WTC11 (cell line): ENCODE measurements at regions not wholly inside any gene's neighbourhood (a gene's known extent, or its start where the extent isn't known, plus 50 kb on each side); places are given as distances from the start of the nearest gene placed in this dataset.

Source experiments
- ATAC-seq: fragments of 200-7000 bp; cut with Tn5 transposase; 2 replicates; pipeline ENCODE4 v1.10.0; 2021; ENCODE audit warnings: mild to moderate bottlenecking, moderate library complexity
- CTCF ChIA-PET: fragments of 300-600 bp; sonication (Branson Sonifier 250); formaldehyde crosslinking; loops from one replicate; lab custom pipeline; 2021; ENCODE audit warnings: antibody characterized with exemption; lab: Charles Lee
- POLR2A ChIA-PET: fragments of 350-600 bp; sonication (Branson Sonifier 250); formaldehyde crosslinking; loops from one replicate; lab custom pipeline; 2021; ENCODE audit warnings: antibody characterized with exemption; lab: Charles Lee
- DNase-seq: peaks from one replicate; pipeline ENCODE4 v3.0.0; 2021; ENCODE audit warnings: low spot score
- H3K27ac Mint-ChIP-seq: 2 replicates; pipeline ENCODE4 v1.8.0; 2021; ENCODE audit warnings: mixed read lengths
- H3K27me3 Mint-ChIP-seq: 2 replicates; pipeline ENCODE4 v1.8.0; 2021; ENCODE audit warnings: low read depth, mild to moderate bottlenecking, moderate library complexity, mixed read lengths
- H3K36me3 Mint-ChIP-seq: 2 replicates; pipeline ENCODE4 v1.8.0; 2021; ENCODE audit warnings: mixed read lengths
- H3K4me1 Mint-ChIP-seq: 2 replicates; pipeline ENCODE4 v1.8.0; 2022; ENCODE audit warnings: mixed read lengths
- H3K4me3 Mint-ChIP-seq: 2 replicates; pipeline ENCODE4 v1.8.0; 2021; ENCODE audit warnings: mild to moderate bottlenecking, moderate library complexity, mixed read lengths
- H3K9me3 Mint-ChIP-seq: 2 replicates; pipeline ENCODE4 v1.8.0; 2021; ENCODE audit warnings: mixed read lengths
- AFF4 ChIP-seq: sonication (generic); formaldehyde crosslinking; IDR thresholded peaks from 2 replicates; pipeline ENCODE4 v1.8.1; 2023; ENCODE audit warnings: mild to moderate bottlenecking, missing genetic modification reagents, borderline replicate concordance
- ATF1 ChIP-seq: sonication (generic); formaldehyde crosslinking; IDR thresholded peaks from 2 replicates; pipeline ENCODE4 v1.8.1; 2023; ENCODE audit warnings: mild to moderate bottlenecking, moderate library complexity, missing genetic modification reagents
- ATF3 ChIP-seq: sonication (generic); formaldehyde crosslinking; conservative IDR thresholded peaks from 2 replicates; pipeline ENCODE4 v1.8.1; 2022; ENCODE audit warnings: mild to moderate bottlenecking, missing genetic modification reagents
- ATF6 ChIP-seq: sonication (generic); formaldehyde crosslinking; IDR thresholded peaks from 2 replicates; pipeline ENCODE4 v1.8.1; 2023; ENCODE audit warnings: mild to moderate bottlenecking, missing genetic modification reagents
- ESRRA ChIP-seq: sonication (generic); formaldehyde crosslinking; IDR thresholded peaks from 2 replicates; pipeline ENCODE4 v1.8.1; 2022; ENCODE audit warnings: mild to moderate bottlenecking, missing genetic modification reagents, borderline replicate concordance
- FOXK1 ChIP-seq: sonication (generic); formaldehyde crosslinking; IDR thresholded peaks from 2 replicates; pipeline ENCODE4 v1.8.0; 2022; ENCODE audit warnings: mild to moderate bottlenecking, moderate library complexity, missing genetic modification reagents
- HMGA2 ChIP-seq: fragments of 250-450 bp; sonication (Bioruptor Pico); IDR thresholded peaks from 2 replicates; pipeline ENCODE4 v1.4.0; 2021; ENCODE audit warnings: mild to moderate bottlenecking, moderate library complexity
- NR3C1 ChIP-seq: sonication (generic); formaldehyde crosslinking; conservative IDR thresholded peaks from 2 replicates; pipeline ENCODE4 v1.8.1; 2023; ENCODE audit warnings: low read depth, mild to moderate bottlenecking, missing genetic modification reagents
- TCF7 ChIP-seq: sonication (generic); formaldehyde crosslinking; IDR thresholded peaks from 2 replicates; pipeline ENCODE4 v1.8.0; 2022; ENCODE audit warnings: mild to moderate bottlenecking, low read depth, missing genetic modification reagents, moderate library complexity
- TEAD4 ChIP-seq: sonication (generic); formaldehyde crosslinking; IDR thresholded peaks from 2 replicates; pipeline ENCODE4 v1.8.0; 2022; ENCODE audit warnings: mild to moderate bottlenecking, missing genetic modification reagents
- ZBTB21 ChIP-seq: sonication (generic); formaldehyde crosslinking; IDR thresholded peaks from 2 replicates; pipeline ENCODE4 v1.8.1; 2023; ENCODE audit warnings: mild to moderate bottlenecking, missing genetic modification reagents, borderline replicate concordance
- TF ChIP-seq, protein P1 (sequence below): fragments of 250-450 bp; sonication (Bioruptor Pico); IDR thresholded peaks from 2 replicates; pipeline ENCODE4 v1.9.0; 2021; ENCODE audit warnings: moderate library complexity, mild to moderate bottlenecking, inconsistent platforms, borderline replicate concordance
- TF ChIP-seq, protein P2 (sequence below): fragments of 250-450 bp; sonication (Bioruptor Pico); IDR thresholded peaks from 2 replicates; pipeline ENCODE4 v1.9.0; 2021; ENCODE audit warnings: mild to moderate bottlenecking, borderline replicate concordance
- TF ChIP-seq, protein P3 (sequence below): sonication (generic); formaldehyde crosslinking; IDR thresholded peaks from 2 replicates; pipeline ENCODE4 v1.8.1; 2022; ENCODE audit warnings: low read depth, missing genetic modification reagents, borderline replicate concordance
- TF ChIP-seq, protein P4 (sequence below): sonication (generic); formaldehyde crosslinking; IDR thresholded peaks from 2 replicates; pipeline ENCODE4 v1.8.1; 2023; ENCODE audit warnings: mild to moderate bottlenecking, missing genetic modification reagents, moderate library complexity
- TF ChIP-seq, protein P5 (sequence below): sonication (generic); formaldehyde crosslinking; IDR thresholded peaks from 2 replicates; pipeline ENCODE4 v1.8.1; 2023; ENCODE audit warnings: mild to moderate bottlenecking, missing genetic modification reagents, moderate library complexity

DNA sequence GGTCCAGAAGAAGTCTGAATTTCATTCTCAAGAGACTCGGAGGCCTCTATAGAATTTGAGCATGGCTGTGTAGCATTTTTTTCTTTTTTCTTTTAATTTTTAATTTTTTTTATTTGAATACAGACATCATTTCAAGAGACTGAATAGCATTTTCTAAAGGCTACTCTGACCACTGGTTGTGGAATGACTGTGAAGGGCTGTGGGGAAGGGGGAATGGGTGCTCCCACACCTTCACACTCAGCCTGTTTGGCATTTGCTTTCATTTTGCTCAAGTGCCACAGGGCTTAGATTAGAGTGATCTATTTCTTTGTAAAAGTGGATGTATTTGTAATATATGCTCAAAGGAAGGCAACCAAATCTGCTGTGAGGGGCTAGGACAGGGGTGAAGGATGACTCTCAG lies 142.0 kb upstream of the SPOPL start (continued):
- no peak for TF ChIP-seq TCF7 (CRISPR knock-in tag)
- TF ChIP-seq, protein P1, sequence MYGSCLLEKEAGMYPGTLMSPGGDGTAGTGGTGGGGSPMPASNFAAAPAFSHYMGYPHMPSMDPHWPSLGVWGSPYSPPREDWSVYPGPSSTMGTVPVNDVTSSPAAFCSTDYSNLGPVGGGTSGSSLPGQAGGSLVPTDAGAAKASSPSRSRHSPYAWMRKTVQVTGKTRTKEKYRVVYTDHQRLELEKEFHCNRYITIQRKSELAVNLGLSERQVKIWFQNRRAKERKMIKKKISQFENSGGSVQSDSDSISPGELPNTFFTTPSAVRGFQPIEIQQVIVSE (CRISPR knock-in tag), result no peak

GRCh38 chr2:138364554-138365162 lies 136.9 kb upstream of the SPOPL start:
- H3K9me3 Mint-ChIP-seq, result peaks cover 4% of the 10 kb centered on the region
- no peak overlapping the region for H3K4me3 Mint-ChIP-seq
- ChIA-PET POLR2A (no interaction called here), CTCF (interaction anchor here (0.8 kb wide), 1 partner anchor 450 kb away, joined by 3 read pairs; no protein-coding TSS in a partner anchor)
- H3K36me3 Mint-ChIP-seq, result no peaks in the 10 kb centered on the region
- H3K27me3 Mint-ChIP-seq, result no peaks in the 10 kb centered on the region
- no peak overlapping the region for H3K27ac Mint-ChIP-seq
- H3K4me1 Mint-ChIP-seq, result peaks cover 8% of the 10 kb centered on the region
- ATAC-seq, result no peak
- no peak for DNase-seq
- TF ChIP-seq AFF4 (CRISPR knock-in tag), result no peak
- no peak for TF ChIP-seq ATF3 (CRISPR knock-in tag)
- no peak for TF ChIP-seq FOXK1
- TF ChIP-seq, protein P2, sequence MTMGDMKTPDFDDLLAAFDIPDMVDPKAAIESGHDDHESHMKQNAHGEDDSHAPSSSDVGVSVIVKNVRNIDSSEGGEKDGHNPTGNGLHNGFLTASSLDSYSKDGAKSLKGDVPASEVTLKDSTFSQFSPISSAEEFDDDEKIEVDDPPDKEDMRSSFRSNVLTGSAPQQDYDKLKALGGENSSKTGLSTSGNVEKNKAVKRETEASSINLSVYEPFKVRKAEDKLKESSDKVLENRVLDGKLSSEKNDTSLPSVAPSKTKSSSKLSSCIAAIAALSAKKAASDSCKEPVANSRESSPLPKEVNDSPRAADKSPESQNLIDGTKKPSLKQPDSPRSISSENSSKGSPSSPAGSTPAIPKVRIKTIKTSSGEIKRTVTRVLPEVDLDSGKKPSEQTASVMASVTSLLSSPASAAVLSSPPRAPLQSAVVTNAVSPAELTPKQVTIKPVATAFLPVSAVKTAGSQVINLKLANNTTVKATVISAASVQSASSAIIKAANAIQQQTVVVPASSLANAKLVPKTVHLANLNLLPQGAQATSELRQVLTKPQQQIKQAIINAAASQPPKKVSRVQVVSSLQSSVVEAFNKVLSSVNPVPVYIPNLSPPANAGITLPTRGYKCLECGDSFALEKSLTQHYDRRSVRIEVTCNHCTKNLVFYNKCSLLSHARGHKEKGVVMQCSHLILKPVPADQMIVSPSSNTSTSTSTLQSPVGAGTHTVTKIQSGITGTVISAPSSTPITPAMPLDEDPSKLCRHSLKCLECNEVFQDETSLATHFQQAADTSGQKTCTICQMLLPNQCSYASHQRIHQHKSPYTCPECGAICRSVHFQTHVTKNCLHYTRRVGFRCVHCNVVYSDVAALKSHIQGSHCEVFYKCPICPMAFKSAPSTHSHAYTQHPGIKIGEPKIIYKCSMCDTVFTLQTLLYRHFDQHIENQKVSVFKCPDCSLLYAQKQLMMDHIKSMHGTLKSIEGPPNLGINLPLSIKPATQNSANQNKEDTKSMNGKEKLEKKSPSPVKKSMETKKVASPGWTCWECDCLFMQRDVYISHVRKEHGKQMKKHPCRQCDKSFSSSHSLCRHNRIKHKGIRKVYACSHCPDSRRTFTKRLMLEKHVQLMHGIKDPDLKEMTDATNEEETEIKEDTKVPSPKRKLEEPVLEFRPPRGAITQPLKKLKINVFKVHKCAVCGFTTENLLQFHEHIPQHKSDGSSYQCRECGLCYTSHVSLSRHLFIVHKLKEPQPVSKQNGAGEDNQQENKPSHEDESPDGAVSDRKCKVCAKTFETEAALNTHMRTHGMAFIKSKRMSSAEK (CRISPR knock-in tag), result no peak
- TF ChIP-seq, protein P3, sequence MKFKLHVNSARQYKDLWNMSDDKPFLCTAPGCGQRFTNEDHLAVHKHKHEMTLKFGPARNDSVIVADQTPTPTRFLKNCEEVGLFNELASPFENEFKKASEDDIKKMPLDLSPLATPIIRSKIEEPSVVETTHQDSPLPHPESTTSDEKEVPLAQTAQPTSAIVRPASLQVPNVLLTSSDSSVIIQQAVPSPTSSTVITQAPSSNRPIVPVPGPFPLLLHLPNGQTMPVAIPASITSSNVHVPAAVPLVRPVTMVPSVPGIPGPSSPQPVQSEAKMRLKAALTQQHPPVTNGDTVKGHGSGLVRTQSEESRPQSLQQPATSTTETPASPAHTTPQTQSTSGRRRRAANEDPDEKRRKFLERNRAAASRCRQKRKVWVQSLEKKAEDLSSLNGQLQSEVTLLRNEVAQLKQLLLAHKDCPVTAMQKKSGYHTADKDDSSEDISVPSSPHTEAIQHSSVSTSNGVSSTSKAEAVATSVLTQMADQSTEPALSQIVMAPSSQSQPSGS (CRISPR knock-in tag), result no peak
- TF ChIP-seq, protein P4, sequence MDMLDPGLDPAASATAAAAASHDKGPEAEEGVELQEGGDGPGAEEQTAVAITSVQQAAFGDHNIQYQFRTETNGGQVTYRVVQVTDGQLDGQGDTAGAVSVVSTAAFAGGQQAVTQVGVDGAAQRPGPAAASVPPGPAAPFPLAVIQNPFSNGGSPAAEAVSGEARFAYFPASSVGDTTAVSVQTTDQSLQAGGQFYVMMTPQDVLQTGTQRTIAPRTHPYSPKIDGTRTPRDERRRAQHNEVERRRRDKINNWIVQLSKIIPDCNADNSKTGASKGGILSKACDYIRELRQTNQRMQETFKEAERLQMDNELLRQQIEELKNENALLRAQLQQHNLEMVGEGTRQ, result no peak
- no peak for TF ChIP-seq TEAD4 (CRISPR knock-in tag)
- TF ChIP-seq, protein P5, sequence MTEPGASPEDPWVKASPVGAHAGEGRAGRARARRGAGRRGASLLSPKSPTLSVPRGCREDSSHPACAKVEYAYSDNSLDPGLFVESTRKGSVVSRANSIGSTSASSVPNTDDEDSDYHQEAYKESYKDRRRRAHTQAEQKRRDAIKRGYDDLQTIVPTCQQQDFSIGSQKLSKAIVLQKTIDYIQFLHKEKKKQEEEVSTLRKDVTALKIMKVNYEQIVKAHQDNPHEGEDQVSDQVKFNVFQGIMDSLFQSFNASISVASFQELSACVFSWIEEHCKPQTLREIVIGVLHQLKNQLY, result no peak
- no peak for TF ChIP-seq ZBTB21
- no peak for TF ChIP-seq ATF6
- TF ChIP-seq ESRRA (CRISPR knock-in tag), result no peak
- no peak for TF ChIP-seq NR3C1 (CRISPR knock-in tag)
- no peak for TF ChIP-seq HMGA2 (CRISPR knock-in tag)
- no peak for TF ChIP-seq ATF1 (CRISPR knock-in tag)
